ENCODE measurements at regions not wholly inside any gene's neighbourhood (a gene's known extent, or its start where the extent isn't known, plus 50 kb on each side); places are given as distances from the start of the nearest gene placed in this dataset.

DNA sequence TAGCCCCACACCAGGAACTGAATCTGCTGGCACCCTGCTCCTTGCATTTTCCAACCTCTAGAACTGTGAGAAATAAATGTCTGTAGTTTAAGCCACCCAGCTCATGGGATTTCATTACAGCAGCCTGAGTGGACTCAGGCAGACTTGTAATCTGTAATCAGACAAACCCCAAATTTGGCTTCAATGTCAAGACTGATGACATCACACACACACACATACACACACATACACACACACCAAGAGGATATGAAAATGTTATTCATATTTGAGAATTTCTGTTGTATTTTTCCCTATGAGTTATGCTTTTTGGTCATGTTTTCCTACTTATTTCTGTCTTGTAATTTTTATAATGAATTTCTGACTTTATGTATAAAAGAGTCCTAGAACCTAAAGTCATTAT lies 83.8 kb upstream of the GLI2 start:
- TF ChIP-seq CTCF (IDR thresholded peaks at IDR 0.05; ENCODE audit: low read depth, low read length, poor library complexity, severe bottlenecking) (no peak), EZH2phosphoT487 (IDR thresholded peaks at IDR 0.05; ENCODE audit: borderline replicate concordance, low read length) (no peak)
